ENCODE measurements at regions not wholly inside any gene's neighbourhood (a gene's known extent, or its start where the extent isn't known, plus 50 kb on each side); places are given as distances from the start of the nearest gene placed in this dataset.

GRCh38 chr3:177881351-177881750, 654.9 kb upstream of the KCNMB2 start:
- no peak for TF ChIP-seq CTCF (IDR thresholded peaks at IDR 0.05; ENCODE audit: insufficient read depth, missing control alignments)
- DNase-seq (ENCODE audit: insufficient read length, low spot score) (no peak), FAIRE-seq (no peak)

GRCh38 chr3:177882124-177882648, 654.0 kb upstream of the KCNMB2 start:
- FAIRE-seq (no peak), DNase-seq (ENCODE audit: insufficient read length, low spot score) (no peak)
- TF ChIP-seq CTCF (IDR thresholded peaks at IDR 0.05; ENCODE audit: insufficient read depth, missing control alignments): no peak

- FAIRE-seq: no peak
- TF ChIP-seq CTCF (IDR thresholded peaks at IDR 0.05; ENCODE audit: insufficient read depth, missing control alignments): no peak
- no peak for DNase-seq (ENCODE audit: insufficient read length, low spot score)
Observed at GRCh38 chr3:177883091-177883490, 653.1 kb upstream of the KCNMB2 start.

GRCh38 chr3:177883957-177884356, 652.3 kb upstream of the KCNMB2 start:
- no peak for TF ChIP-seq CTCF (IDR thresholded peaks at IDR 0.05; ENCODE audit: insufficient read depth, missing control alignments)
- DNase-seq (ENCODE audit: insufficient read length, low spot score) (no peak), FAIRE-seq (no peak)

GRCh38 chr3:177885063-177885462, 651.2 kb upstream of the KCNMB2 start:
- DNase-seq (ENCODE audit: insufficient read length, low spot score): no peak
- FAIRE-seq: no peak
- TF ChIP-seq CTCF (IDR thresholded peaks at IDR 0.05; ENCODE audit: insufficient read depth, missing control alignments): no peak

- no peak for TF ChIP-seq CTCF (IDR thresholded peaks at IDR 0.05; ENCODE audit: insufficient read depth, missing control alignments)
- no peak for FAIRE-seq
Observed at GRCh38 chr3:177886501-177886900, 649.7 kb upstream of the KCNMB2 start.

GRCh38 chr3:177887475-177887874, 648.8 kb upstream of the KCNMB2 start:
- no peak for FAIRE-seq
- DNase-seq (ENCODE audit: insufficient read length, low spot score): no peak

More at GRCh38 chr3:177886501-177886900, 649.7 kb upstream of the KCNMB2 start:
- DNase-seq (ENCODE audit: insufficient read length, low spot score): no peak

More at GRCh38 chr3:177887475-177887874, 648.8 kb upstream of the KCNMB2 start:
- TF ChIP-seq CTCF (IDR thresholded peaks at IDR 0.05; ENCODE audit: insufficient read depth, missing control alignments): no peak
